Activated T-cell treated with anti-CD3 and anti-CD28 coated beads, Interleukin-2, amount 50 U/mL, for 48 hours (primary cell): ENCODE measurements at regions not wholly inside any gene's neighbourhood (a gene's known extent, or its start where the extent isn't known, plus 50 kb on each side); places are given as distances from the start of the nearest gene placed in this dataset.
"Not testable (repeated sequence)": the region's sequence is repeated elsewhere in the genome, so short reads cannot be mapped to it uniquely, and the experiment has no call there.

Experiments used
- DNase-seq, 2 experiments: peaks; one replicate each; pipeline ENCODE4 v3.0.0-alpha.2; 2020

GRCh38 chr16:21361612-21362227 is 83.6 kb upstream of the CRYM start:
- DNase-seq, result not testable (repeated sequence)

- not testable (repeated sequence) for DNase-seq
These were observed 83.0 kb upstream of the CRYM start for GRCh38 chr16:21361045-21361444.

GRCh38 chr16:21359513-21359912 is 81.4 kb upstream of the CRYM start:
- DNase-seq, result not testable (repeated sequence)

GRCh38 chr16:21358261-21358795 is 80.2 kb upstream of the CRYM start:
- DNase-seq, result not testable (repeated sequence)

GRCh38 chr16:21356308-21356707 is 78.2 kb upstream of the CRYM start:
- DNase-seq, result not testable (repeated sequence)

GRCh38 chr16:21351433-21351832 is 73.3 kb upstream of the CRYM start:
- DNase-seq, result not testable (repeated sequence)

- DNase-seq, result not testable (repeated sequence)
These were observed 72.8 kb upstream of the CRYM start for GRCh38 chr16:21350851-21351250.

- DNase-seq, result not testable (repeated sequence)
These were observed 71.2 kb upstream of the CRYM start for GRCh38 chr16:21349336-21349735.

GRCh38 chr16:21348815-21349214 is 70.7 kb upstream of the CRYM start:
- DNase-seq, result not testable (repeated sequence)

GRCh38 chr16:21347538-21347937 is 69.4 kb upstream of the CRYM start:
- not testable (repeated sequence) for DNase-seq

GRCh38 chr16:21346756-21347491 is 68.8 kb upstream of the CRYM start:
- DNase-seq, result not testable (repeated sequence)

- DNase-seq, result not testable (repeated sequence)
These were observed 66.3 kb upstream of the CRYM start for GRCh38 chr16:21344361-21344912.

GRCh38 chr16:21341101-21341500 is 63.0 kb upstream of the CRYM start:
- no peak for DNase-seq

- no peak for DNase-seq
These were observed 61.9 kb upstream of the CRYM start for GRCh38 chr16:21339941-21340340.

- DNase-seq, result no peak
These were observed 61.2 kb upstream of the CRYM start for GRCh38 chr16:21339269-21339641.

GRCh38 chr16:21338537-21339268 is 60.6 kb upstream of the CRYM start:
- no peak for DNase-seq

GRCh38 chr16:21336231-21336630 is 58.1 kb upstream of the CRYM start:
- no peak for DNase-seq

- DNase-seq, result not testable (repeated sequence)
These were observed 56.4 kb upstream of the CRYM start for GRCh38 chr16:21334188-21335146.

GRCh38 chr16:21333683-21334082 is 55.6 kb upstream of the CRYM start:
- not testable (repeated sequence) for DNase-seq
